ENCODE measurements at regions not wholly inside any gene's neighbourhood (a gene's known extent, or its start where the extent isn't known, plus 50 kb on each side); places are given as distances from the start of the nearest gene placed in this dataset.

- TF ChIP-seq TAF7 (optimal IDR thresholded peaks at IDR 0.05; ENCODE audit: borderline replicate concordance, low read depth, low read length) (no peak), SAP30 (IDR thresholded peaks at IDR 0.05; ENCODE audit: insufficient read depth, insufficient replicate concordance, low read length) (no peak), BACH1 (IDR thresholded peaks at IDR 0.05; ENCODE audit: low read length) (no peak), SIX5 (IDR thresholded peaks at IDR 0.05; ENCODE audit: low read depth, low read length) (no peak)
Observed at GRCh38 chr5:2517451-2517850, 234.0 kb downstream of the IRX2 start (continued).

Measured in H1 (cell line).